Stimulated activated CD4-positive, alpha-beta T cell treated with anti-CD3 and anti-CD28 coated beads, Interleukin-12 subunit alpha, Interleukin-12 subunit beta, amount 100 ng/mL, for 48 hours (primary cell): ENCODE measurements at regions not wholly inside any gene's neighbourhood (a gene's known extent, or its start where the extent isn't known, plus 50 kb on each side); places are given as distances from the start of the nearest gene placed in this dataset.
"Not testable (repeated sequence)": the region's sequence is repeated elsewhere in the genome, so short reads cannot be mapped to it uniquely, and the experiment has no call there.

Source experiments
- DNase-seq, 3 donors: peaks; one replicate each; pipeline ENCODE4 v3.0.0-alpha.2; 2020; ENCODE audit warnings: low read depth in 2 of 3, low spot score in 1 of 3

GRCh38 chr20:29031262-29031982, 2226.0 kb upstream of the DEFB115 start:
- not testable (repeated sequence) for DNase-seq

GRCh38 chr20:29044239-29044638, 2213.2 kb upstream of the DEFB115 start:
- DNase-seq = not testable (repeated sequence)

GRCh38 chr20:29050008-29050606, 2207.4 kb upstream of the DEFB115 start:
- not testable (repeated sequence) for DNase-seq

GRCh38 chr20:29057866-29058484, 2199.5 kb upstream of the DEFB115 start:
- DNase-seq = not testable (repeated sequence)

- not testable (repeated sequence) for DNase-seq
These were observed 2195.0 kb upstream of the DEFB115 start for GRCh38 chr20:29062451-29062850.

GRCh38 chr20:29066341-29066740, 2191.1 kb upstream of the DEFB115 start:
- DNase-seq = not testable (repeated sequence)

GRCh38 chr20:29073640-29074039, 2183.8 kb upstream of the DEFB115 start:
- DNase-seq = not testable (repeated sequence)

GRCh38 chr20:29079769-29080690, 2177.4 kb upstream of the DEFB115 start:
- peak in 1 of 3 donors; percentile 25 for DNase-seq

GRCh38 chr20:29081712-29082111, 2175.8 kb upstream of the DEFB115 start:
- not testable (repeated sequence) for DNase-seq

- DNase-seq = no peak
These were observed 2171.8 kb upstream of the DEFB115 start for GRCh38 chr20:29085625-29086024.

- DNase-seq = not testable (repeated sequence)
These were observed 2171.2 kb upstream of the DEFB115 start for GRCh38 chr20:29086145-29086718.

GRCh38 chr20:29086938-29087337, 2170.5 kb upstream of the DEFB115 start:
- DNase-seq = no peak

- not testable (repeated sequence) for DNase-seq
These were observed 2169.6 kb upstream of the DEFB115 start for GRCh38 chr20:29087887-29088286.

- not testable (repeated sequence) for DNase-seq
These were observed 2169.0 kb upstream of the DEFB115 start for GRCh38 chr20:29088472-29088871.

GRCh38 chr20:29089409-29089808, 2168.1 kb upstream of the DEFB115 start:
- DNase-seq = not testable (repeated sequence)

- DNase-seq = not testable (repeated sequence)
These were observed 2163.5 kb upstream of the DEFB115 start for GRCh38 chr20:29093958-29094357.

- DNase-seq = not testable (repeated sequence)
These were observed 2160.8 kb upstream of the DEFB115 start for GRCh38 chr20:29096695-29097094.

GRCh38 chr20:29107884-29108283, 2149.6 kb upstream of the DEFB115 start:
- not testable (repeated sequence) for DNase-seq

GRCh38 chr20:29109386-29109785, 2148.1 kb upstream of the DEFB115 start:
- not testable (repeated sequence) for DNase-seq

- DNase-seq = not testable (repeated sequence)
These were observed 2142.4 kb upstream of the DEFB115 start for GRCh38 chr20:29115097-29115496.

- no peak for DNase-seq
These were observed 2138.3 kb upstream of the DEFB115 start for GRCh38 chr20:29119141-29119540.
